GM10266 (cell line): ENCODE measurements at regions not wholly inside any gene's neighbourhood (a gene's known extent, or its start where the extent isn't known, plus 50 kb on each side); places are given as distances from the start of the nearest gene placed in this dataset.

Experiments
- DNase-seq: peaks from one replicate; pipeline ENCODE4 v3.0.0; 2012; ENCODE audit errors: extremely low spot score
- CTCF ChIP-seq: IDR thresholded peaks from 2 replicates; pipeline ENCODE4 v1.5.1; 2012; ENCODE audit warnings: mild to moderate bottlenecking, low read depth; ENCODE audit not compliant: control insufficient read depth, insufficient read depth; ENCODE audit errors: missing control alignments

GRCh38 chr5:179470201-179470600 lies 80.2 kb upstream of the RUFY1 start:
- DNase-seq = no peak
- no peak for TF ChIP-seq CTCF

DNA sequence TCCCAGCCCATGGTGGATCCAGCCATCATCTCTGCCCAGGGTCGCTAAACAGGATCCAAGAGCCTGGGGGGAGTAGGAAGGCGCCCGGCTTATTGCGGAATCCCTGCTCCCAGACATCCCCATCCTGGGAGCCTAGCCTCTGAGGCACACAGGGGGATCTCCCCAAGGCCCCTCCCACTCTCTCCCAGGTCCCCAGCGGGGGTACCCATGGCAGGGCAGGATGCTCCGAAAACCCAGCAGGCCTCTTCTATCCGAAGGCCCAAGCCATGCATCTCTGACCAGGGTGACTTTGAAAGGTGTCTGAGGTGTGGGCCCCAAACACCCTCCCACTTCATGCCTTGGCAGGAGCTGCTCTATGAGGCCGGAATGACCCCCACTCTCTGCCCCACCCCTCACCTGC lies 81.7 kb upstream of the RUFY1 start:
- no peak for DNase-seq
- TF ChIP-seq CTCF = no peak

- no peak for TF ChIP-seq CTCF
Observed at GRCh38 chr5:179467441-179467840, 82.9 kb upstream of the RUFY1 start.

GRCh38 chr5:179464631-179465030 lies 85.7 kb upstream of the RUFY1 start:
- DNase-seq = no peak
- TF ChIP-seq CTCF = no peak

More at GRCh38 chr5:179467441-179467840, 82.9 kb upstream of the RUFY1 start:
- no peak for DNase-seq

- TF ChIP-seq CTCF = no peak
- no peak for DNase-seq
Observed at GRCh38 chr5:179462040-179462439, 88.3 kb upstream of the RUFY1 start.

- TF ChIP-seq CTCF = no peak
- DNase-seq = no peak
Observed at GRCh38 chr5:179461576-179461975, 88.8 kb upstream of the RUFY1 start.

GRCh38 chr5:179459771-179460170 lies 90.6 kb upstream of the RUFY1 start:
- no peak for TF ChIP-seq CTCF
- no peak for DNase-seq
